ENCODE measurements at regions not wholly inside any gene's neighbourhood (a gene's known extent, or its start where the extent isn't known, plus 50 kb on each side); places are given as distances from the start of the nearest gene placed in this dataset.

- 72% methylated on average over 2 of the region's 2 CpGs for WGBS
- H3K27ac ChIP-seq (replicated peaks in 1 of 4) = no peak overlapping the region
- no peaks in the 10 kb centered on the region for H3K27me3 ChIP-seq
- TF ChIP-seq EP300 (IDR thresholded peaks at IDR 0.05) (no peak), CTCF (IDR thresholded peaks at IDR 0.05) (no peak), POLR2AphosphoS5 (IDR thresholded peaks at IDR 0.05) (no peak), POLR2A (IDR thresholded peaks at IDR 0.05; ENCODE audit: low read depth) (no peak)
- H3K4me3 ChIP-seq = no peak overlapping the region
- H3K36me3 ChIP-seq = no peaks in the 10 kb centered on the region
- H3K4me1 ChIP-seq = no peaks in the 10 kb centered on the region
- no peaks in the 10 kb centered on the region for H3K9me3 ChIP-seq
- intact Hi-C loops (cut with DNase I) = no loop called here
- DNase-seq (ENCODE audit: extremely low spot score) = no peak
These were observed 217.3 kb upstream of the SULF2 start for GRCh38 chr20:48002517-48002970.

DNA sequence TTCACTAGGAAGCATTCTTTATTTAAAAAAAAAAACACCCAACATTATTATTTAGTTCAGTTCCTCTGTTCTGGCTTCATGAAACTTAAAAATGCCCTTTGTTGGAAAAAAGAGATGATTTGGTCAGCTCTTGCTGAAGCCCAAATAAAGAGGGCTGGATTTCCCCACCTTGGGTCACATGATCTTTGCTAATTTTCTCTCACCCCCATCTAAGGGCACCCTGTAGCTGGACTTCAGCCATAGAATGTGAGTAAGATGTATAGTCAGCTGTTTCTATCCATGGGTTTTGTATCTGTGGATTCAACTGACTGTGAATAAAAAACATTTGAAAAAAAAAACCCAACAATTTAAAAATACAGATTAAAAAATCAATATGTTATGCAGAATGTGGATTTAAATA, 213.9 kb upstream of the SULF2 start:
- H3K27ac ChIP-seq (replicated peaks in 1 of 4) = no peak overlapping the region
- TF ChIP-seq EP300 (IDR thresholded peaks at IDR 0.05) (no peak), POLR2A (IDR thresholded peaks at IDR 0.05; ENCODE audit: low read depth) (no peak), POLR2AphosphoS5 (IDR thresholded peaks at IDR 0.05) (no peak)
- no peaks in the 10 kb centered on the region for H3K9me3 ChIP-seq
- no peaks in the 10 kb centered on the region for H3K27me3 ChIP-seq
- H3K4me1 ChIP-seq = no peaks in the 10 kb centered on the region
- no peak overlapping the region for H3K4me3 ChIP-seq
- H3K36me3 ChIP-seq = no peaks in the 10 kb centered on the region
- DNase-seq (ENCODE audit: extremely low spot score) = no peak
- intact Hi-C loops (cut with DNase I) = no loop called here

DNA sequence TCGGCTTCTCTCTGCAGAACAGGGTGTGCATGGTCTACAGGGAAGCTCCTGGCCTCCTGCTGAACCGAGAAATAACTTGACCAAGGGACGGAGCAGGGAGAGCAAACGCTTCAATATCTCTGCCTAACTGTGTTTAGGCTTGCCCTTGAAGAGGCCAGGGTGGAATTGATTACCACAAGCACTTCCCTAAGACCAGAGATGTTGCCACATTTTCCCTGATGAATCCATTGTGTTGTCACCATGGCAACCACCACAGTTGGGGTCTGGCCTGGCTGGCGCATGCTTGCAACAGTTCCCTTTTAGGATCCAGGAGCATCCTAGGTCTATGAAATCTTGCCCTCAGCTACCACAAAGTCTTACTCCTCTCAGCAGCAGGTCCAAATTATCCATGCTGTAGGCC, 213.5 kb upstream of the SULF2 start:
- TF ChIP-seq CTCF (IDR thresholded peaks at IDR 0.05) (no peak), POLR2AphosphoS5 (IDR thresholded peaks at IDR 0.05) (no peak), EP300 (IDR thresholded peaks at IDR 0.05) (no peak)
- intact Hi-C loops (cut with DNase I) = no loop called here
- Histone ChIP-seq H3K4me1 (no peaks in the 10 kb centered on the region), H3K4me3 (no peak overlapping the region), H3K27me3 (no peaks in the 10 kb centered on the region), H3K36me3 (no peaks in the 10 kb centered on the region), H3K27ac (replicated peaks in 1 of 4) (no peak overlapping the region), H3K9me3 (no peaks in the 10 kb centered on the region)
- no peak for DNase-seq (ENCODE audit: extremely low spot score)
- 81% methylated on average over 5 of the region's 5 CpGs for WGBS

- peaks cover 0 to 4% (median 0%) of the 10 kb centered on the region in 4 donors for H3K4me1 ChIP-seq
- no peaks in the 10 kb centered on the region for H3K27me3 ChIP-seq
- DNase-seq (ENCODE audit: extremely low spot score) = no peak
- WGBS = 91% methylated on average over 6 of the region's 6 CpGs
- H3K4me3 ChIP-seq = no peak overlapping the region
- H3K27ac ChIP-seq (replicated peaks in 1 of 4) = no peak overlapping the region
- no peaks in the 10 kb centered on the region for H3K36me3 ChIP-seq
- peaks cover 0 to 6% (median 2%) of the 10 kb centered on the region in 4 donors for H3K9me3 ChIP-seq
- intact Hi-C loops (cut with DNase I) = no loop called here
- TF ChIP-seq POLR2A (IDR thresholded peaks at IDR 0.05; ENCODE audit: low read depth) = no peak
- no peak for TF ChIP-seq EP300 (IDR thresholded peaks at IDR 0.05)
- TF ChIP-seq CTCF (IDR thresholded peaks at IDR 0.05) = no peak
- no peak for TF ChIP-seq POLR2AphosphoS5 (IDR thresholded peaks at IDR 0.05)
These were observed 210.4 kb upstream of the SULF2 start for GRCh38 chr20:47995661-47996060.

GRCh38 chr20:47993817-47994216, 208.5 kb upstream of the SULF2 start:
- Histone ChIP-seq H3K4me1 (peaks cover 0 to 21% (median 10%) of the 10 kb centered on the region in 4 donors), H3K4me3 (no peak overlapping the region), H3K9me3 (peaks cover 0 to 6% (median 2%) of the 10 kb centered on the region in 4 donors), H3K27me3 (no peaks in the 10 kb centered on the region), H3K27ac (replicated peaks in 1 of 4) (no peak overlapping the region), H3K36me3 (no peaks in the 10 kb centered on the region)
- TF ChIP-seq POLR2A (IDR thresholded peaks at IDR 0.05; ENCODE audit: low read depth) = no peak
- no peak for TF ChIP-seq EP300 (IDR thresholded peaks at IDR 0.05)
- TF ChIP-seq CTCF (IDR thresholded peaks at IDR 0.05) = no peak
- no peak for TF ChIP-seq POLR2AphosphoS5 (IDR thresholded peaks at IDR 0.05)
- 87% methylated on average over 3 of the region's 3 CpGs for WGBS
- no peak for DNase-seq (ENCODE audit: extremely low spot score)
- intact Hi-C loops (cut with DNase I) = no loop called here
